Immature natural killer cell (primary cell): ENCODE measurements at regions not wholly inside any gene's neighbourhood (a gene's known extent, or its start where the extent isn't known, plus 50 kb on each side); places are given as distances from the start of the nearest gene placed in this dataset.
A peak's percentile ranks its signal among the peaks of the same experiment; 100 is the strongest.

Source experiments
- DNase-seq, 3 donors: peaks; one replicate each; pipeline ENCODE4 v3.0.0; 2022; ENCODE audit warnings: mixed read lengths in 1 of 3
- H3K27ac Mint-ChIP-seq, 6 donors: one replicate each; pipeline ENCODE4 v1.8.0; 2020; ENCODE audit warnings: mixed read lengths in 6 of 6, mild to moderate bottlenecking in 5 of 6, inconsistent platforms in 4 of 6, moderate library complexity in 3 of 6
- H3K27me3 Mint-ChIP-seq, 3 donors: one replicate each; pipeline ENCODE4 v1.8.0; 2020 to 2021; ENCODE audit warnings: low read depth in 3 of 3, mild to moderate bottlenecking in 3 of 3, mixed read lengths in 3 of 3, moderate library complexity in 3 of 3, inconsistent platforms in 1 of 3
- H3K36me3 Mint-ChIP-seq, 3 donors: one replicate each; pipeline ENCODE4 v1.8.0; 2020; ENCODE audit warnings: mixed read lengths in 3 of 3, inconsistent platforms in 2 of 3, mild to moderate bottlenecking in 2 of 3
- H3K4me1 Mint-ChIP-seq, 2 donors: one replicate each; pipeline ENCODE4 v1.8.0; 2020; ENCODE audit warnings: inconsistent platforms in 2 of 2, mild to moderate bottlenecking in 2 of 2, mixed read lengths in 2 of 2, moderate library complexity in 1 of 2
- H3K4me3 Mint-ChIP-seq, 5 donors: one replicate each; pipeline ENCODE4 v1.8.0; 2020; ENCODE audit warnings: mild to moderate bottlenecking in 5 of 5, mixed read lengths in 5 of 5, inconsistent platforms in 3 of 5, moderate library complexity in 3 of 5
- H3K9me3 Mint-ChIP-seq, 6 donors: one replicate each; pipeline ENCODE4 v1.8.0; 2020; ENCODE audit warnings: mild to moderate bottlenecking in 6 of 6, mixed read lengths in 6 of 6, inconsistent platforms in 4 of 6, moderate library complexity in 3 of 6

- peaks cover 12 to 16% (median 12%) of the 10 kb centered on the region in 6 donors for H3K9me3 Mint-ChIP-seq
- peaks cover 7 to 35% (median 8%) of the 10 kb centered on the region in 3 donors for H3K36me3 Mint-ChIP-seq
- no peak for DNase-seq
- peaks cover 1 to 4% (median 2%) of the 10 kb centered on the region in 3 donors for H3K27me3 Mint-ChIP-seq
- H3K4me1 Mint-ChIP-seq, result peaks cover 0 to 3% of the 10 kb centered on the region in 2 donors
- H3K27ac Mint-ChIP-seq, result no peak overlapping the region
- H3K4me3 Mint-ChIP-seq, result no peak overlapping the region
Observed at GRCh38 chr1:198809247-198809646, 170.4 kb downstream of the PTPRC start.

DNA sequence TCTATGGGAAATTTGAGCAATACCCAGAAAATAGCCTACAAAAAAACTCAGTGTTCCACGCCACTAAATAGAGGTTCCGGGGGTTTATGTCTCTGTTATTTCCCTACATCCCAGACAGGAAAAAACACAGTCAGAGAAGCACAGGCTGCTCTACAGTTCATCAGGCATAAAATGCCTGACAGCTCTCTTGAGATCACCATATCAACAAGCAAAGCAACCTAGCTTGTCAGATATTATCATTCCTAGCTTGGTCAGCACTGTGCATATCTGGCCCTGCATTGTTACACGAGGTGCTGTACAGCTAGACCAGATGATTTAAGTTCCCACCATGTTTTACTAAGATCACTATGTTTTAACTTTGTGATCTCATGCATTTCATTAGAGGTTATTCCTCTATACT, 172.6 kb downstream of the PTPRC start:
- no peak overlapping the region for H3K4me3 Mint-ChIP-seq
- H3K9me3 Mint-ChIP-seq, result peaks cover 19 to 36% (median 27%) of the 10 kb centered on the region in 6 donors
- H3K36me3 Mint-ChIP-seq, result peaks cover 19 to 44% (median 20%) of the 10 kb centered on the region in 3 donors
- peaks cover 0 to 3% (median 1%) of the 10 kb centered on the region in 3 donors for H3K27me3 Mint-ChIP-seq
- no peak for DNase-seq
- no peak overlapping the region for H3K27ac Mint-ChIP-seq
- H3K4me1 Mint-ChIP-seq, result no peaks in the 10 kb centered on the region

DNA sequence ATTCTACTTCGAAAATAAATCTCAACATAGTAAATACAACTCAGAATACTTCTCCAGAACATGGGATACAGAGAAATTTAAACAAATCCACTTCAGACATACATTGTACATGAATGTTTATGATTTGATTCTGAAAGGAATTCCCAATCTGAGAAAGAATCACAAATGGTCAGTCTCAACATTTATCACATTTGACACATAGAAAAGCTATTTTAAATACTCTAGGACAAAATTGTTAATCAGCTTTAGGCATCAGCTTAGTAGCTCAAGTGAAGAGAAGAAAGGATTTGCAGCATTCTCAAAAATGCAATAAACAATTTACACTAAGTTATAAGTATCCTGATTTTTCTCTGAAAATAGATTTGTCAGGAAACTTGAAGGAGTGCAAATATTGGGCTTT, 184.8 kb downstream of the PTPRC start:
- no peak overlapping the region for H3K4me3 Mint-ChIP-seq
- peaks cover 0 to 5% of the 10 kb centered on the region in 2 donors for H3K4me1 Mint-ChIP-seq
- DNase-seq, result no peak
- H3K36me3 Mint-ChIP-seq, result peaks cover 0 to under 1% (median 0%) of the 10 kb centered on the region in 3 donors
- no peak overlapping the region for H3K27ac Mint-ChIP-seq
- no peaks in the 10 kb centered on the region for H3K9me3 Mint-ChIP-seq
- H3K27me3 Mint-ChIP-seq, result no peaks in the 10 kb centered on the region

GRCh38 chr1:198825254-198825653, 186.4 kb downstream of the PTPRC start:
- Mint-ChIP-seq H3K4me1 (peaks cover 3 to 8% of the 10 kb centered on the region in 2 donors), H3K27ac (no peak overlapping the region), H3K9me3 (no peaks in the 10 kb centered on the region), H3K36me3 (peaks cover 0 to 3% (median 0%) of the 10 kb centered on the region in 3 donors), H3K4me3 (no peak overlapping the region), H3K27me3 (no peaks in the 10 kb centered on the region)
- DNase-seq, result no peak

- H3K27me3 Mint-ChIP-seq, result peaks cover 0 to 3% (median 0%) of the 10 kb centered on the region in 3 donors
- H3K27ac Mint-ChIP-seq, result no peak overlapping the region
- H3K4me1 Mint-ChIP-seq, result peaks cover 6 to 9% of the 10 kb centered on the region in 2 donors
- DNase-seq, result no peak
- peaks cover 0 to 3% (median 0%) of the 10 kb centered on the region in 3 donors for H3K36me3 Mint-ChIP-seq
- no peak overlapping the region for H3K4me3 Mint-ChIP-seq
- peaks cover 0 to under 1% (median 0%) of the 10 kb centered on the region in 6 donors for H3K9me3 Mint-ChIP-seq
Observed at GRCh38 chr1:198829356-198829755, 190.5 kb downstream of the PTPRC start.

DNA sequence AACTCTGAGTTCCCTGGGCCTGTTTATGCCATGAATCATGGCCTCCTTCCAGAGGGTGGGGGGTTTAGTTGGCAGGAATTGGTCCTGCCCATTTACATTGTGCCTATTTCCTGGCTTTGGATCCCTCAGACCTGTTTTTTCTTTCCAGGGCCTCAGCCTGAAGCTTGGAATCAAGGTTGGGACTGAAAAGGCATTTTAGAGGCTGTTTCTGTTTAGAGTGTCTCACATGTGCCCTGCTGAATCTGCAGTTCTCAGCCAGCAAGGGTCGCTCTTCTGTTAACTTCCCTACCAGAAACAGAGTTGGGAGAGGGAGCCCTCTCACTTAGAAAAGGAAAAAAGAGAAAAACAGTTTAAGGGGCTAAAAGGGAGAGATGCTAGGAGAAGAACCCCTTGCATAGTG, 191.1 kb downstream of the PTPRC start:
- DNase-seq, result no peak
- peaks cover 0 to 3% (median 0%) of the 10 kb centered on the region in 3 donors for H3K36me3 Mint-ChIP-seq
- peaks cover 6 to 9% of the 10 kb centered on the region in 2 donors for H3K4me1 Mint-ChIP-seq
- peaks cover 0 to 2% (median 0%) of the 10 kb centered on the region in 6 donors for H3K9me3 Mint-ChIP-seq
- H3K27ac Mint-ChIP-seq, result no peak overlapping the region
- H3K27me3 Mint-ChIP-seq, result peaks cover 0 to 3% (median 0%) of the 10 kb centered on the region in 3 donors
- H3K4me3 Mint-ChIP-seq, result no peak overlapping the region

DNA sequence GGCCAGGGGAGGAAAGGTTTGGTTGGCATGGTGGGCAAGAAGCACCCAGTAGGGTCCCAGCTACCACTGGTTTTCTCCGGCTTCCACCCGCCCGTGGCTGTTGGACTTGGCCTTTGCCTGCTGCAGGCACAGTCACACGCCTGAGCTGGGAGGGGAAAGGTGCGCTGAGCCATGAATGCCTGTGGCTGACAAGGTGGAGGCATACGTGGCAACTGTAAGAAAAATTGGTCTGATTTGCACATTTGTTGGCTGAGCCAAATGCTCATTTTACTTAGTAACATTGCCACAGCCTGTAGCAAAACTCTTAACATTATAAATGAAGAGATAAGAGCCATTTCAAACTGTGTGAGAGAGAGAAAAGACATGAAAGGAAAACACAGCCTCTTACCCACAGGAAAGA, 191.6 kb downstream of the PTPRC start:
- peaks cover 0 to 2% (median 0%) of the 10 kb centered on the region in 6 donors for H3K9me3 Mint-ChIP-seq
- H3K27me3 Mint-ChIP-seq, result peaks cover 0 to 3% (median 0%) of the 10 kb centered on the region in 3 donors
- peaks cover 6 to 9% of the 10 kb centered on the region in 2 donors for H3K4me1 Mint-ChIP-seq
- H3K36me3 Mint-ChIP-seq, result peaks cover 0 to 3% (median 0%) of the 10 kb centered on the region in 3 donors
- DNase-seq, result no peak
- H3K27ac Mint-ChIP-seq, result no peak overlapping the region
- H3K4me3 Mint-ChIP-seq, result no peak overlapping the region

GRCh38 chr1:198833706-198834503, 195.1 kb downstream of the PTPRC start:
- Mint-ChIP-seq H3K27me3 (peaks cover 0 to 3% (median 0%) of the 10 kb centered on the region in 3 donors), H3K27ac (no peak overlapping the region), H3K36me3 (peaks cover 0 to 6% (median 0%) of the 10 kb centered on the region in 3 donors), H3K4me1 (peaks cover 15 to 18% of the 10 kb centered on the region in 2 donors), H3K4me3 (no peak overlapping the region), H3K9me3 (peaks cover 0 to 2% (median 0%) of the 10 kb centered on the region in 6 donors)
- no peak for DNase-seq

GRCh38 chr1:198837278-198838021, 198.6 kb downstream of the PTPRC start:
- peak overlapping the region in 2 of 6 donors; percentile 3 to 72 for H3K27ac Mint-ChIP-seq
- peaks cover 6 to 12% of the 10 kb centered on the region in 2 donors for H3K4me1 Mint-ChIP-seq
- H3K36me3 Mint-ChIP-seq, result peaks cover 0 to 6% (median 0%) of the 10 kb centered on the region in 3 donors
- H3K27me3 Mint-ChIP-seq, result peaks cover 0 to 2% (median 0%) of the 10 kb centered on the region in 3 donors
- H3K9me3 Mint-ChIP-seq, result peaks cover 0 to 2% (median 0%) of the 10 kb centered on the region in 6 donors
- DNase-seq, result peak in 2 of 3 donors; percentile 2 to 3
- H3K4me3 Mint-ChIP-seq, result no peak overlapping the region

DNA sequence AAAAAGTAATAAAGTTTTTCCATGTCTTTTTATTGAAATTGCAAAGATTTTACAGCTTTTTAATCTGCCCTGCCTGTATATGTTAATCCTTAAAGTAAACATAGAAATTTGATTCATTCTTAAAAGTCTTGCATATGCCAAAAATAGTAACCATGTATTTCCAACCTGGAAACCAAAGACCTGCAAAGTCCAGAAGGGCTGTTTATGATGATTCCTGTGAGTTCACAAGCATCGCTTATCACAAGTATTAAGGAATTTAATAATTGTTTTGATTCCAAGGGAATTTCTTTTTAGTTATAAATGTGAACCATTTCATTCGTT, 199.1 kb downstream of the PTPRC start:
- Mint-ChIP-seq H3K36me3 (peaks cover 0 to 6% (median 0%) of the 10 kb centered on the region in 3 donors), H3K27me3 (peaks cover 0 to 2% (median 0%) of the 10 kb centered on the region in 3 donors), H3K4me1 (peaks cover 6 to 12% of the 10 kb centered on the region in 2 donors), H3K27ac (no peak overlapping the region), H3K4me3 (no peak overlapping the region), H3K9me3 (peaks cover 0 to 2% (median 0%) of the 10 kb centered on the region in 6 donors)
- DNase-seq, result no peak

DNA sequence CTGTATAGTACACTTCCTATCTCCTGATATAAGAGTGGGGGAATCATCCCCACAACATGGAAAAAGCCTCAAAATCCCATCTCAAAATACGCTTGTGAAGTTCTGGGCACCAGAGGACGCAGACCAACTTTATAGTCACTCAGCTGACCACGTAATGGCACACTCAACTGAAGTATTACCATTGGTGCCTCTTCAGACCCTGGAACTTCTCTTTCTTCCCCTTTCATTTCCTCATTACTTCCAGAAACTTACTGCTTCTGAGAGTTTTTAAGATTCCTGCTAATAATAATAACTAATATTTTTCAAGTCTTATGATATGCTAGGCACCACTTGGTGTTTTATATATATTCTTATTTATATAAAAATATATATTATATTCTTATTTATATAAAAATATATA, 202.6 kb downstream of the PTPRC start:
- Mint-ChIP-seq H3K4me3 (no peak overlapping the region), H3K9me3 (no peaks in the 10 kb centered on the region), H3K27ac (no peak overlapping the region), H3K27me3 (no peaks in the 10 kb centered on the region), H3K4me1 (peaks cover 6 to 12% of the 10 kb centered on the region in 2 donors), H3K36me3 (peaks cover 4 to 15% (median 6%) of the 10 kb centered on the region in 3 donors)
- no peak for DNase-seq

DNA sequence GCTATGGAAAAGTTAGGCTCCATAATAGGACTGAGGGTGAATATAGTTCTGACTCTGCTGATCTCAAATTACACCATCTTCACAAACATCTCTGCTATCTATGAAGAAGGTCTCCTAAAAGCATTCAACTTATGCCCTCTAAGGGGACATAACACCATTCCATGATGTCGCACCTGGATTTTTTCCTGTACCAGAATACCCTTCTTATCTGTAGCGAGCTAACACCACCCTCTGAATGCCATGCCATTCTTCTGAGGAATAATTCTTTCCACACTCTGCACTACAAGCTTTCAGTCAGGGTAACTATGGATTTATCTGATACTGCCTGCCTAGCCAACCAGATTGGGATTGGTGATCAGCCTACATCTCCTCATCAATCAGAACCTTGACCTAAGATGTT, 203.8 kb downstream of the PTPRC start:
- Mint-ChIP-seq H3K36me3 (peaks cover 4 to 24% (median 6%) of the 10 kb centered on the region in 3 donors), H3K4me3 (no peak overlapping the region), H3K4me1 (peaks cover 1 to 6% of the 10 kb centered on the region in 2 donors), H3K27me3 (peaks cover 0 to 2% (median 0%) of the 10 kb centered on the region in 3 donors), H3K27ac (no peak overlapping the region), H3K9me3 (no peaks in the 10 kb centered on the region)
- no peak for DNase-seq

GRCh38 chr1:198845271-198845670, 206.4 kb downstream of the PTPRC start:
- Mint-ChIP-seq H3K4me1 (no peaks in the 10 kb centered on the region), H3K4me3 (no peak overlapping the region), H3K9me3 (no peaks in the 10 kb centered on the region), H3K27me3 (peaks cover 0 to 2% (median 0%) of the 10 kb centered on the region in 3 donors), H3K36me3 (peaks cover 4 to 35% (median 15%) of the 10 kb centered on the region in 3 donors), H3K27ac (no peak overlapping the region)
- DNase-seq, result no peak

GRCh38 chr1:198845851-198846250, 207.0 kb downstream of the PTPRC start:
- H3K27ac Mint-ChIP-seq, result no peak overlapping the region
- DNase-seq, result no peak
- H3K4me1 Mint-ChIP-seq, result no peaks in the 10 kb centered on the region
- H3K9me3 Mint-ChIP-seq, result no peaks in the 10 kb centered on the region
- H3K4me3 Mint-ChIP-seq, result no peak overlapping the region
- H3K36me3 Mint-ChIP-seq, result peaks cover 4 to 35% (median 15%) of the 10 kb centered on the region in 3 donors
- peaks cover 0 to 2% (median 0%) of the 10 kb centered on the region in 3 donors for H3K27me3 Mint-ChIP-seq
